ENCODE measurements at regions not wholly inside any gene's neighbourhood (a gene's known extent, or its start where the extent isn't known, plus 50 kb on each side); places are given as distances from the start of the nearest gene placed in this dataset.

- H3K27ac ChIP-seq = no peak overlapping the region
- no peak for DNase-seq
These were observed 272.9 kb upstream of the KLF6 start for GRCh38 chr10:4057725-4058513.

DNA sequence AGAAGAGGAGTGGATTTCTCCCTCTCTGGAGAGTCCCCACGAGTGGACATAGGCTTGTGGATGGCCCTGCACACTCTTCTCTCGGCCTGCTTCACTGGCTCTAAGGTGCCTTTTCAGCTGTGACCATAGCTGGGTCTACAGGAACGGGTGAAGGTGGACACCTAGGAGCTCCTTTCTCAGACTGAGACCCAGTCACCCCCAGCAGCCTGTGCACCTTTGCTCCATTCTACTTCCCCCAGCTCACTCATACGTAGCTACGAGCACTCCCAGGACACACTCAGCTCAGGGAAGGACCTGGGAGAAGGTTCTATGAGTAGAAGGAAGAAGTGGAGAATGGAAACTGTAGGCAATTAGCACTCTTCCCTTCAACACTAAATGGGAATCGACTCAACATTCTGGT, 272.0 kb upstream of the KLF6 start:
- Histone ChIP-seq H3K27ac (no peak overlapping the region), H3K4me1 (no peaks in the 10 kb centered on the region), H3K27me3 (no peaks in the 10 kb centered on the region), H3K9me3 (replicated peaks) (no peaks in the 10 kb centered on the region), H3K36me3 (no peaks in the 10 kb centered on the region), H3K4me3 (no peak overlapping the region)
- DNase-seq = no peak

More at GRCh38 chr10:4057725-4058513, 272.9 kb upstream of the KLF6 start:
- H3K4me1 ChIP-seq = no peaks in the 10 kb centered on the region
- H3K9me3 ChIP-seq (replicated peaks) = no peaks in the 10 kb centered on the region
- H3K36me3 ChIP-seq = no peaks in the 10 kb centered on the region
- H3K27me3 ChIP-seq = no peaks in the 10 kb centered on the region
- H3K4me3 ChIP-seq = no peak overlapping the region

DNA sequence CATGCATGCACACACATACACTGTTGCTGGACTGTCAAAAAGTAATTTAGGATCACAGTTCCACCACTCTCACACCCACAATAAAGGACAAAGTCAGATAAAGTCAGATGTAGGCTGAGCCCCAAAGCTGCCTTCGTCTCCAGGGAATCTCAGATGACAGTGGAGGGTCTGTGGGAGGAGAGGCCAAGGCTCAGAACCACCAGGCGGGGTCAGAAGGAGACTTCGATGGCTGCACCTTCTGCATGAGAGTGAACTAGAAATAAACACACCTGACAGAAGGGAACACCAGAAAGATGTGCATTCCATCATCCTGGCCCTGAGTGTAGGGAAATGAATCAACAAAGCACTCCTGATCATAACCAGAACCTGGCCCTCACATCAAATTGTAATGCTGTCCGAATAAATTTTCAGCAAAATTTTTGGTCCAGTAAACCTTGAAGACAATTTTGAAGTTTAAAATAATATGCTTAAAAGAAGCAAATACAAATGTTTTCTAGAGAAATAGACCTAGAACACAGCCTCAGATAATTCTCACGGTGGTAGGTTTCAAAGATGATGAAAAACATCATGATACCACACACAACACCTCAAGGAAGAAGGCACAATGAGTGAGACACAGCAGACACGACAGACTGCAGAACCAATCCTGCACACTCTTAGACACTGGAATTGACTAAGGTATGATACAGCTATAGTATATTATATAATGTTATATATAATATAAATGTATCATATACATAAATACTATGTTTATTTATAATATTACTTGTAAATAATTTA, 269.8 kb upstream of the KLF6 start:
- Histone ChIP-seq H3K4me1 (no peaks in the 10 kb centered on the region), H3K36me3 (no peaks in the 10 kb centered on the region), H3K4me3 (no peak overlapping the region), H3K9me3 (replicated peaks) (no peaks in the 10 kb centered on the region), H3K27me3 (no peaks in the 10 kb centered on the region), H3K27ac (no peak overlapping the region)
- no peak for DNase-seq

DNA sequence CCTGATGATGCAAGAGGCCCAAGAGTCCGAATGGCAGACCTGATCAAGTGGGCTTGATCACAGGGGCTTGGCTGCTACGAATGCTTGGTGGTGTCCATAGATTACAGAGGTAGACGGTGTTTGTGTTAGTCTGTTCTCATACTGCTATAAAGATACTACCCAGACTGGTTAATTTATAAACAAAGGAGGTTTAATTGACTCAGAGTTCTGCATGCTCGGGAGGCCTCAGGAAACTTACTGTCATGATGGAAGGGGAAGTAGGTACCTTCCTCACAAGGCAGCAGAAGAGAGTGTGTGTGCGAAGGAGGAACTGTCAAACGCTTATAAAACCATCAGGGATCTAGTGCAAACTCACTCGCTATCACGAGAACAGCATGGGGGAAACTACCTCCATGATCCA, 268.9 kb upstream of the KLF6 start:
- H3K4me1 ChIP-seq = no peaks in the 10 kb centered on the region
- no peak overlapping the region for H3K27ac ChIP-seq
- no peak for DNase-seq
- H3K9me3 ChIP-seq (replicated peaks) = no peaks in the 10 kb centered on the region
- no peak overlapping the region for H3K4me3 ChIP-seq
- H3K27me3 ChIP-seq = no peaks in the 10 kb centered on the region
- no peaks in the 10 kb centered on the region for H3K36me3 ChIP-seq

- Histone ChIP-seq H3K4me1 (no peaks in the 10 kb centered on the region), H3K36me3 (no peaks in the 10 kb centered on the region), H3K27ac (no peak overlapping the region), H3K9me3 (replicated peaks) (no peaks in the 10 kb centered on the region), H3K4me3 (no peak overlapping the region), H3K27me3 (no peaks in the 10 kb centered on the region)
- DNase-seq = no peak
These were observed 266.7 kb upstream of the KLF6 start for GRCh38 chr10:4051641-4052151.

GRCh38 chr10:4051011-4051640, 266.1 kb upstream of the KLF6 start:
- Histone ChIP-seq H3K27ac (no peak overlapping the region), H3K9me3 (replicated peaks) (no peaks in the 10 kb centered on the region), H3K27me3 (no peaks in the 10 kb centered on the region), H3K4me3 (no peak overlapping the region), H3K4me1 (no peaks in the 10 kb centered on the region), H3K36me3 (no peaks in the 10 kb centered on the region)
- DNase-seq = no peak

GRCh38 chr10:4050061-4050460, 265.1 kb upstream of the KLF6 start:
- H3K36me3 ChIP-seq = no peaks in the 10 kb centered on the region
- no peak overlapping the region for H3K4me3 ChIP-seq
- no peaks in the 10 kb centered on the region for H3K4me1 ChIP-seq
- no peaks in the 10 kb centered on the region for H3K27me3 ChIP-seq
- H3K27ac ChIP-seq = no peak overlapping the region
- no peak for DNase-seq
- H3K9me3 ChIP-seq (replicated peaks) = no peaks in the 10 kb centered on the region

DNA sequence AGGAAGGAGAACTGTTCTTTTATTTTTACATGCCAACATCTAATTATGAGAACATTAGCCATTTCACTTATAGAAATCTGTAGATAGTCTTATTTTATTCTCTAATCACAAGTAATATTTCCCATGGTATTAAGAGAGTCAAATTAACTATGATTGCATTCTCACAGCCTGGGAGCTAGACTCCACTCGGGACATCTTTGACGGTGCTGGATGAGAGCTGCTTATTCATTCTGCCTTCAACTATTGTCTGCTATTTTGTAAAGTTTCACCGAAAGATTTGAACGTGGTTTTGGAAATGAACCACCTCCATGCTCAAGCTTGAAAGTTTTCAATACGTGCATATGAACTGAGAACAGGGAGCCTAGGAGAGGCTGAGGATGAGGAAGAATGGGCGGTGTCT, 264.3 kb upstream of the KLF6 start:
- no peaks in the 10 kb centered on the region for H3K36me3 ChIP-seq
- no peak overlapping the region for H3K27ac ChIP-seq
- no peak for DNase-seq
- H3K9me3 ChIP-seq (replicated peaks) = no peaks in the 10 kb centered on the region
- H3K4me1 ChIP-seq = no peaks in the 10 kb centered on the region
- no peak overlapping the region for H3K4me3 ChIP-seq
- no peaks in the 10 kb centered on the region for H3K27me3 ChIP-seq

DNA sequence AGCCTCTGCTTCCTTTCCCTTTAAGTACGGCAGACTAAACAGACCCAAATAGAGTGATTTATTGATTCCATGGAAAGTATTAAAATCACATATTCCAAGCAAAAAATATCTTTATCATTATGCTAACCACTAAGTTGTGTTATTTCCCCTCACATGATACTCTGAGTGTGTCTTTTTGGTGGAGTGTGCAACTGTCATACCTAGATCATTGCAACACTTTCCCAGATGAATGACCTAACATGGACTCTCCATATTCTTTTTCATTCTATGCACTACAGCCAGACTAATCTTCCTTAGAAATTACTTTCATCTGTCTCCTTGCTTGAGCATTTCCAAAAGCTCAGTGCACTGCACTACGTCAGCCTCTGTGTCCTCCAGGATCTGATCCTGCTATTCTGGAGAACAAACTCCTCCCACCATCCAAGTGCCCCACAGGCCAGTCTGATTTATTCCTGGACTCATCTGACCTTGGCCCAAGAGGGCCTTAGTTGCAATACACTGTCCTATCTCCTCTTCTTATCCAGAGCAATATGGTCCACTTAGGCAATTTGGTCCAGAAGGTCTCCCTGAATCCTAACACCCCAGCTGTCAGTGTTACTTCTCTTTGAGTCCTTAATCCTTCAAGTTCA, 263.3 kb upstream of the KLF6 start:
- no peaks in the 10 kb centered on the region for H3K36me3 ChIP-seq
- H3K27ac ChIP-seq = no peak overlapping the region
- no peak overlapping the region for H3K4me3 ChIP-seq
- H3K9me3 ChIP-seq (replicated peaks) = no peaks in the 10 kb centered on the region
- H3K4me1 ChIP-seq = no peaks in the 10 kb centered on the region
- H3K27me3 ChIP-seq = no peaks in the 10 kb centered on the region
- no peak for DNase-seq

DNA sequence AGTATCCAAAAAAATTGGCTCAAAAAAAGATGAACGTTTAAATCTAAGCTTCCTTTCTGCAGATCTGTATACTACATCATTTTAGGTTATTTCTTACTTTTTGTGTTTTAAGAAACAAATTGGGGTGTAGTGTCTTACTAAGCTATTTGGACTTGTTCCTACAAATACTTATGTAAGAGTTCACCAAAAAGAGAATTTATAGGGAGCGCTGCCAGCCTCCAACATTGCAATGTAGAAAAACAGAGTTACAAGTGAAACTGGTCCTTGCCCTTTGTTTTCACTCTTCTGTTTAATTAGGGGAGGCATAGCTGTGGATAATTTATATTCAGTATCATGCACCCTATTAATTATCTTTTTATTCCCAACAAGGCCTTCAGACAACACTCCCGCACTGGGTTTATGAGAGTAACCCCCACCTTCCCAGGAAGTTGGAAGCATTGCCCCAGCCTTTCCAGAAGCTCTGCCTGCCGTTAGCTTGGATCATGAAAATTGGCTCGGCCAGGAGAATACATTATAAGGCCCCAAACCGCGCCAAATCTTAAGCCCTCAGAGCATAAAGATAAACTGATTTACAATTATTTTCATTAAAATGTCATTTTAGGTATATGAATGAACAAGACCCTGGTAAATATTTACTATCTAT, 261.8 kb upstream of the KLF6 start:
- Histone ChIP-seq H3K27ac (no peak overlapping the region), H3K36me3 (no peaks in the 10 kb centered on the region), H3K27me3 (no peaks in the 10 kb centered on the region), H3K4me3 (no peak overlapping the region), H3K4me1 (no peaks in the 10 kb centered on the region), H3K9me3 (replicated peaks) (no peaks in the 10 kb centered on the region)
- no peak for DNase-seq

DNA sequence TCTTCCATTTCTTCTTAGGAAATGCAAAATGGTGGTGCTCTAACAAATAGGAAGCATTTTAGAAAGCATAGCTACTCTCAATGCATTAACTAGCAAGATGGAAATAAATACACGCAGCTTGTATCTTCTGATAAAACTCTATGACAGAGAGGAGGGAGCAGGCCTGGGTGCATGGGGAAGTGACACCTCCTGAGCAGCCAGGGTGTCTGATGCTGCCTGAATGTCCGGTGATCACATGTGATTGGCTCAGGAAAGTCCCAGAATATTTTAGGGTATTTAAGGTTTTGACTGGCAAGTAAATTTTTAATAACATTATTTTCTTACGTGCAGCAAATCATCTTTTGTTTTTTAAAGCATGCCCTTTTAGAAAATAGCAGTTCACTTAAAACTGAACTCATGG, 261.0 kb upstream of the KLF6 start:
- Histone ChIP-seq H3K9me3 (replicated peaks) (no peaks in the 10 kb centered on the region), H3K36me3 (no peaks in the 10 kb centered on the region), H3K4me3 (no peak overlapping the region), H3K4me1 (no peaks in the 10 kb centered on the region), H3K27me3 (no peaks in the 10 kb centered on the region), H3K27ac (no peak overlapping the region)
- DNase-seq = no peak

DNA sequence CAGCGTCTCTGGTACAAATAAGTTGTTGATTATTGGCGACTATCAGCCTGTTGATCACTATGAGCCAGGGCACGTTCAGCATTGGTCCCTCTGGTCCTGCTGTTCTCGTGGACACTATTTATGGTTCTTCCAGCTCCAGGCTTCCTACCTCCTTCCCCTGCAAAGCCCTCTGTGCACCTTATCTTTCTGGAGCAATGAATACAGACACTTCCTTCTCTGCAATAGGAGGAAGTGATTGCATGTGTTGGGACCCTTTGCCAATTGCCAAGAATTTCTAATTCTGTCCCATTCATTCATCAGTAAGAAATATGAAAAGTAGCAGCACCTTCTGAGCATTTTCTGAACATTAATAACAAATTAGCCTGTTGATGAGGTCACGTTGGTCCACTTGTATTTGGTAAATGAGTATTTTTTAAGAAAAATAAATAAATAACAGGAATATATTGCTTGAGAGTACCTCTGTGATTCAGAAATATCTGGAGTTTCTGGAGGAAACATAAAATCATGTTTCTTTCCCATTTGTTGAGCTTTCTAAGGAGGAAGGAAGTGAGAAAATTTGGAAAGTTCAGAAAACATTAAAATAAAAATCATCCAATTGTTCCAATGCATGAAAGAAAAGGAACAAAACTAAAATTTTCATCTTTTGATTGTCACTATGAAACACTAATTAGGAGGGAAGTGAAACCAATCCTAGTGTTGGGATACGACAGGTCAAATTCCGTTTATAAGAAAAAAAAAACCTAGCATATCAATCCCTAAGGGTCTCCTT, 259.1 kb upstream of the KLF6 start:
- Histone ChIP-seq H3K4me3 (no peak overlapping the region), H3K36me3 (no peaks in the 10 kb centered on the region), H3K27ac (no peak overlapping the region), H3K27me3 (no peaks in the 10 kb centered on the region), H3K9me3 (replicated peaks) (no peaks in the 10 kb centered on the region), H3K4me1 (no peaks in the 10 kb centered on the region)
- no peak for DNase-seq

GRCh38 chr10:4041635-4042034, 256.6 kb upstream of the KLF6 start:
- Histone ChIP-seq H3K27ac (no peak overlapping the region), H3K4me1 (no peaks in the 10 kb centered on the region), H3K4me3 (no peak overlapping the region), H3K36me3 (no peaks in the 10 kb centered on the region), H3K27me3 (no peaks in the 10 kb centered on the region), H3K9me3 (replicated peaks) (no peaks in the 10 kb centered on the region)
- no peak for DNase-seq

GRCh38 chr10:4038000-4038399, 253.0 kb upstream of the KLF6 start:
- Histone ChIP-seq H3K27ac (no peak overlapping the region), H3K4me3 (no peak overlapping the region), H3K4me1 (no peaks in the 10 kb centered on the region), H3K27me3 (no peaks in the 10 kb centered on the region), H3K9me3 (replicated peaks) (no peaks in the 10 kb centered on the region), H3K36me3 (no peaks in the 10 kb centered on the region)
- DNase-seq = no peak
